ENCODE measurements at regions not wholly inside any gene's neighbourhood (a gene's known extent, or its start where the extent isn't known, plus 50 kb on each side); places are given as distances from the start of the nearest gene placed in this dataset.

DNA sequence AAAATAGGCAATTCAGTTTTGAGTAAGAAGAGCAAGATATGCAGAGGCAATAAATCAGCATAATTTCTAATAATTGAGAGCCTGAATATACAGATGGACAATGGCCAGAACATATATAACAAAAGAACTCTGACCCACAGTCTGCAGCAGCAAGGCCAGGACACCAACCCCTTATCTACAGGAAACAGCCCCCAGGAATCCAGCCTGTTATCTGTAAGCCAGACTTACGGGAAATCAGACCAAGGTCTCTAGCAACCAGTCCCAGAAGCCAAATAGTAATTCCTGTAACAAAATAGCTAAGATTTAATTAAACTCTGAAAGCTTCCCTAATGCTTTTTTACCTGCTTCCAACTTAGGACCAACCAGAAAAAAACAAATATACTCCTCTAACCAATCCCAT, 434.5 kb upstream of the GYPC start:
- TF ChIP-seq, protein P1, sequence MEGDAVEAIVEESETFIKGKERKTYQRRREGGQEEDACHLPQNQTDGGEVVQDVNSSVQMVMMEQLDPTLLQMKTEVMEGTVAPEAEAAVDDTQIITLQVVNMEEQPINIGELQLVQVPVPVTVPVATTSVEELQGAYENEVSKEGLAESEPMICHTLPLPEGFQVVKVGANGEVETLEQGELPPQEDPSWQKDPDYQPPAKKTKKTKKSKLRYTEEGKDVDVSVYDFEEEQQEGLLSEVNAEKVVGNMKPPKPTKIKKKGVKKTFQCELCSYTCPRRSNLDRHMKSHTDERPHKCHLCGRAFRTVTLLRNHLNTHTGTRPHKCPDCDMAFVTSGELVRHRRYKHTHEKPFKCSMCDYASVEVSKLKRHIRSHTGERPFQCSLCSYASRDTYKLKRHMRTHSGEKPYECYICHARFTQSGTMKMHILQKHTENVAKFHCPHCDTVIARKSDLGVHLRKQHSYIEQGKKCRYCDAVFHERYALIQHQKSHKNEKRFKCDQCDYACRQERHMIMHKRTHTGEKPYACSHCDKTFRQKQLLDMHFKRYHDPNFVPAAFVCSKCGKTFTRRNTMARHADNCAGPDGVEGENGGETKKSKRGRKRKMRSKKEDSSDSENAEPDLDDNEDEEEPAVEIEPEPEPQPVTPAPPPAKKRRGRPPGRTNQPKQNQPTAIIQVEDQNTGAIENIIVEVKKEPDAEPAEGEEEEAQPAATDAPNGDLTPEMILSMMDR (IDR thresholded peaks at IDR 0.05; ENCODE audit: low read depth, low read length), result no peak
- TF ChIP-seq EZH2phosphoT487 (IDR thresholded peaks at IDR 0.05; ENCODE audit: low read depth), result no peak
